ENCODE measurements at regions not wholly inside any gene's neighbourhood (a gene's known extent, or its start where the extent isn't known, plus 50 kb on each side); places are given as distances from the start of the nearest gene placed in this dataset.
"Not testable (repeated sequence)": the region's sequence is repeated elsewhere in the genome, so short reads cannot be mapped to it uniquely, and the experiment has no call there.

- no peak for DNase-seq
Measured at GRCh38 chr6:144437105-144437504, 152.0 kb downstream of the UTRN start.

- no peak for DNase-seq
Measured at GRCh38 chr6:144438103-144438502, 153.0 kb downstream of the UTRN start.

- DNase-seq, result no peak
Measured at GRCh38 chr6:144439016-144439415, 153.9 kb downstream of the UTRN start.

- not testable (repeated sequence) for DNase-seq
Measured at GRCh38 chr6:144441801-144442200, 156.7 kb downstream of the UTRN start.

- no peak for DNase-seq
Measured at GRCh38 chr6:144443157-144443556, 158.0 kb downstream of the UTRN start.

- DNase-seq, result no peak
Measured at GRCh38 chr6:144447472-144447871, 162.3 kb downstream of the UTRN start.

GRCh38 chr6:144449218-144449617, 164.1 kb downstream of the UTRN start:
- no peak for DNase-seq

GRCh38 chr6:144449911-144450597, 164.9 kb downstream of the UTRN start:
- DNase-seq, result no peak

GRCh38 chr6:144460327-144461095, 175.4 kb downstream of the UTRN start:
- no peak for DNase-seq

- no peak for DNase-seq
Measured at GRCh38 chr6:144462058-144462457, 176.9 kb downstream of the UTRN start.

- no peak for DNase-seq
Measured at GRCh38 chr6:144466716-144467115, 181.6 kb downstream of the UTRN start.

GRCh38 chr6:144467172-144467762, 182.1 kb downstream of the UTRN start:
- no peak for DNase-seq

- DNase-seq, result no peak
Measured at GRCh38 chr6:144467921-144468320, 182.8 kb downstream of the UTRN start.

GRCh38 chr6:144468709-144469108, 183.6 kb downstream of the UTRN start:
- DNase-seq, result no peak

- DNase-seq, result no peak
Measured at GRCh38 chr6:144469144-144469575, 184.0 kb downstream of the UTRN start.

GRCh38 chr6:144470201-144470600, 185.1 kb downstream of the UTRN start:
- not testable (repeated sequence) for DNase-seq

- DNase-seq, result no peak
Measured at GRCh38 chr6:144471986-144472385, 186.9 kb downstream of the UTRN start.

GRCh38 chr6:144474290-144474689, 189.2 kb downstream of the UTRN start:
- DNase-seq, result no peak

- no peak for DNase-seq
Measured at GRCh38 chr6:144474904-144475303, 189.8 kb downstream of the UTRN start.

- no peak for DNase-seq
Measured at GRCh38 chr6:144475411-144475810, 190.3 kb downstream of the UTRN start.

GRCh38 chr6:144476286-144476685, 191.2 kb downstream of the UTRN start:
- no peak for DNase-seq

- no peak for DNase-seq
Measured at GRCh38 chr6:144477396-144477795, 192.3 kb downstream of the UTRN start.

- no peak for DNase-seq
Measured at GRCh38 chr6:144477856-144478255, 192.7 kb downstream of the UTRN start.

- no peak for DNase-seq
Measured at GRCh38 chr6:144478483-144478882, 193.3 kb downstream of the UTRN start.
